PC-3 (cell line): ENCODE measurements at regions not wholly inside any gene's neighbourhood (a gene's known extent, or its start where the extent isn't known, plus 50 kb on each side); places are given as distances from the start of the nearest gene placed in this dataset.

Source experiments
- ATAC-seq: fragments of 200-7000 bp; cut with Tn5 transposase; 2 replicates; pipeline ENCODE4 v1.9.1; 2020; ENCODE audit warnings: mild to moderate bottlenecking, moderate library complexity
- BruUV-seq: library from RNA; stranded (reverse); fragments of 400-500 nt; replicated peaks from 2 replicates; lab custom pipeline; 2021; lab: Mats Ljungman, UMichigan
- CTCF ChIA-PET: fragments of 300-600 bp; sonication (Branson Sonifier 250); formaldehyde crosslinking; loops from one replicate; lab custom pipeline; 2022; ENCODE audit warnings: antibody characterized with exemption; lab: Charles Lee
- POLR2A ChIA-PET: fragments of 300-600 bp; sonication (Branson Sonifier 250); formaldehyde crosslinking; loops from one replicate; lab custom pipeline; 2022; ENCODE audit warnings: antibody characterized with exemption; ENCODE audit not compliant: unreplicated experiment; lab: Charles Lee
- DNase-seq: peaks from one replicate; pipeline ENCODE4 v3.0.0-alpha.2; 2015
- H2AFZ ChIP-seq: fragments of 300-600 bp; sonication (generic); 2 replicates; pipeline ENCODE4 v1.6.0; 2016; ENCODE audit warnings: antibody characterized with exemption, low read length
- H3F3A ChIP-seq: fragments of 300-600 bp; sonication (generic); one replicate; pipeline ENCODE4 v1.6.0; 2017; ENCODE audit warnings: antibody characterized with exemption, low read length, control low read depth, mild to moderate bottlenecking; ENCODE audit not compliant: unreplicated experiment
- H3K27ac ChIP-seq: fragments of 300-600 bp; sonication (generic); 2 replicates; pipeline ENCODE4 v1.5.1; 2016; ENCODE audit warnings: mild to moderate bottlenecking, low read length
- H3K27me3 ChIP-seq: fragments of 300-600 bp; sonication (generic); 2 replicates; pipeline ENCODE4 v1.6.1; 2016; ENCODE audit warnings: low read length, mixed read lengths
- H3K36me3 ChIP-seq: fragments of 300-600 bp; sonication (generic); 2 replicates; pipeline ENCODE4 v1.6.1; 2016; ENCODE audit warnings: low read depth, mixed run types, low read length, mixed read lengths
- H3K4me1 ChIP-seq: fragments of 300-600 bp; sonication (generic); 2 replicates; pipeline ENCODE4 v1.5.1; 2016; ENCODE audit warnings: low read length; ENCODE audit not compliant: insufficient read depth
- H3K4me2 ChIP-seq: fragments of 300-600 bp; sonication (generic); 2 replicates; pipeline ENCODE4 v1.6.0; 2016; ENCODE audit warnings: low read length
- H3K4me3 ChIP-seq: fragments of 300-600 bp; sonication (generic); 2 replicates; pipeline ENCODE4 v1.5.1; 2016; ENCODE audit warnings: mild to moderate bottlenecking, low read length, mixed read lengths
- H3K79me2 ChIP-seq: fragments of 300-600 bp; sonication (generic); 2 replicates; pipeline ENCODE4 v1.6.1; 2017; ENCODE audit warnings: low read length, mixed read lengths
- H3K9ac ChIP-seq: fragments of 300-600 bp; sonication (generic); 2 replicates; pipeline ENCODE4 v1.6.0; 2016; ENCODE audit warnings: mild to moderate bottlenecking, low read length
- H3K9me2 ChIP-seq: fragments of 300-600 bp; sonication (generic); replicated peaks from 2 replicates; pipeline ENCODE4 v1.6.1; 2016; ENCODE audit warnings: mixed run types, low read length, mixed read lengths
- H3K9me3 ChIP-seq: fragments of 300-600 bp; sonication (generic); 2 replicates; pipeline ENCODE4 v1.6.1; 2016; ENCODE audit warnings: low read length, mixed read lengths
- H4K20me1 ChIP-seq: fragments of 300-600 bp; sonication (generic); 2 replicates; pipeline ENCODE4 v1.6.1; 2016; ENCODE audit warnings: low read length, mixed read lengths
- EZH2 ChIP-seq: fragments of 300-600 bp; sonication (generic); IDR thresholded peaks from one replicate; pipeline ENCODE4 v1.6.1; 2017; ENCODE audit warnings: antibody characterized with exemption, mild to moderate bottlenecking, low read length; ENCODE audit not compliant: unreplicated experiment
- EZH2phosphoT487 ChIP-seq: fragments of 300-600 bp; sonication (generic); IDR thresholded peaks from 2 replicates; pipeline ENCODE4 v1.6.1; 2018; ENCODE audit warnings: mild to moderate bottlenecking, antibody characterized with exemption, low read length, borderline replicate concordance
- intact Hi-C: fragments of 100-400 bp; cut with micrococcal nuclease; formaldehyde crosslinking; loops from 2 replicates; pipeline ENCODE4 v1.9.0; 2023
- TF ChIP-seq, protein P1 (sequence below): fragments of 300-600 bp; sonication (generic); conservative IDR thresholded peaks from 2 replicates; pipeline ENCODE4 v1.5.1; 2017; ENCODE audit warnings: antibody characterized with exemption, low read depth, mild to moderate bottlenecking, low read length

DNA sequence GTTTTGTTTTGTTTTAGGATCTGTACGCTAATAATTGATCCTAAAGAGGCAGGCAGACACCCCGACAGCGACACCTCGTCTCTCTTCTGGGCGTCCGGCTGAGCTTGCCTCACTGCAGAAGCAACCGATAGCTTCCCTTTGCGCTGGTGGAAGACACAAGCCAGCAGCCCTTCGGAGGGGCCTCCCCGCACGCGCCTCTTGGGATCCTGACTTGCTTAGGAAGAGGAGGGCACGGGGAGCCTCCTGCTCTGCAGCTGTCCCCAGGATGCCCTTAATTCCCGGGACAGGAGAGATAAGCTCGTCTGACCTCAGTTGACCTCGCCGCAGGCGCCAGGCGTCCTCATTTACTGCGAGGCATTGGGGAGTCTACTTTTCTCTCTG is 94.0 kb downstream of the CD83 start:
- Histone ChIP-seq H2AFZ (peak overlapping the region; percentile 92), H3K36me3 (no peaks in the 10 kb centered on the region), H3K9ac (peak overlapping the region; percentile 75), H3K4me3 (peak overlapping the region; percentile 73), H4K20me1 (no peaks in the 10 kb centered on the region), H3K9me3 (no peaks in the 10 kb centered on the region), H3K79me2 (no peaks in the 10 kb centered on the region), H3K9me2 (no peaks in the 10 kb centered on the region), H3K4me1 (peaks cover 20% of the 10 kb centered on the region), H3F3A (no peaks in the 10 kb centered on the region), H3K27ac (peak overlapping the region; percentile 61), H3K4me2 (peak overlapping the region; percentile 94), H3K27me3 (no peaks in the 10 kb centered on the region)
- intact Hi-C loops = loop anchor here (1.0 to 10.0 kb wide), 7 partner anchors 59 to 1033 kb away; no protein-coding TSS in a partner anchor
- ChIA-PET POLR2A (interaction anchor here (0.5 kb wide), 1 partner anchor 874 kb away, joined by 3 read pairs; no protein-coding TSS in a partner anchor), CTCF (interaction anchor here (0.6 kb wide), 4 partner anchors 209 to 1395 kb away, joined by 3 to 4 read pairs (median 4); no protein-coding TSS in a partner anchor)
- BruUV-seq = TSS peak; percentile 83
- ATAC-seq (peak; percentile 27), DNase-seq (peak; percentile 9)
- TF ChIP-seq, protein P1, sequence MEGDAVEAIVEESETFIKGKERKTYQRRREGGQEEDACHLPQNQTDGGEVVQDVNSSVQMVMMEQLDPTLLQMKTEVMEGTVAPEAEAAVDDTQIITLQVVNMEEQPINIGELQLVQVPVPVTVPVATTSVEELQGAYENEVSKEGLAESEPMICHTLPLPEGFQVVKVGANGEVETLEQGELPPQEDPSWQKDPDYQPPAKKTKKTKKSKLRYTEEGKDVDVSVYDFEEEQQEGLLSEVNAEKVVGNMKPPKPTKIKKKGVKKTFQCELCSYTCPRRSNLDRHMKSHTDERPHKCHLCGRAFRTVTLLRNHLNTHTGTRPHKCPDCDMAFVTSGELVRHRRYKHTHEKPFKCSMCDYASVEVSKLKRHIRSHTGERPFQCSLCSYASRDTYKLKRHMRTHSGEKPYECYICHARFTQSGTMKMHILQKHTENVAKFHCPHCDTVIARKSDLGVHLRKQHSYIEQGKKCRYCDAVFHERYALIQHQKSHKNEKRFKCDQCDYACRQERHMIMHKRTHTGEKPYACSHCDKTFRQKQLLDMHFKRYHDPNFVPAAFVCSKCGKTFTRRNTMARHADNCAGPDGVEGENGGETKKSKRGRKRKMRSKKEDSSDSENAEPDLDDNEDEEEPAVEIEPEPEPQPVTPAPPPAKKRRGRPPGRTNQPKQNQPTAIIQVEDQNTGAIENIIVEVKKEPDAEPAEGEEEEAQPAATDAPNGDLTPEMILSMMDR = peak; percentile 22; the same call in 1 of the 2 replicates
- TF ChIP-seq EZH2phosphoT487 = no peak

DNA sequence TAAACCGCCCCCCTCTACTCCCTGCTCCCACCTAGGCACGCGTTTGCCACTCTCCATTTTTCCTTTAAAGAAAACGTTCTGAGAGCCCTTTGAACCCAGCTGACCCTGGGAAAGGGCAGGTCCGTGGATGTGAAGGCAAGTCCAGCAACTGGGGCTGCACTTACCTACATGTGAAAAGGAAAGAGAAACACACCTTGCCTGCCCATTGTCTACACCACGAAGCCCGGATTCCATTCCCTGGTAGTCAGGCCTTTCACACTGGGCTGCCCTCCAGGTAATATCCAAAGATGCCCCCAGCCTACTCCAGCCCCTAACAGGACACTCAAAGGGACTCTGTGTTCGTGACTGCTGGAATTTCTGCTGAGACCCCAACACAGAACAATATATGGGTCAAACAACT is 94.4 kb downstream of the CD83 start:
- TF ChIP-seq EZH2phosphoT487 (no peak), EZH2 (no peak)
- TF ChIP-seq, protein P1 = no peak
- Histone ChIP-seq H3K79me2 (no peaks in the 10 kb centered on the region), H3K4me2 (peak overlapping the region; percentile 94), H3F3A (no peaks in the 10 kb centered on the region), H3K9ac (peak overlapping the region; percentile 75), H2AFZ (no peak overlapping the region), H3K9me3 (no peaks in the 10 kb centered on the region), H3K27me3 (no peaks in the 10 kb centered on the region), H4K20me1 (no peaks in the 10 kb centered on the region), H3K9me2 (no peaks in the 10 kb centered on the region), H3K27ac (peak overlapping the region; percentile 61), H3K4me3 (no peak overlapping the region), H3K4me1 (peaks cover 20% of the 10 kb centered on the region), H3K36me3 (no peaks in the 10 kb centered on the region)
- CTCF ChIA-PET = interaction anchor here (0.6 kb wide), 2 partner anchors 487 to 1394 kb away, joined by 3 to 4 read pairs; no protein-coding TSS in a partner anchor
- BruUV-seq = no TSS peak
- intact Hi-C loops = loop anchor here (5.0 to 10.0 kb wide), 4 partner anchors 110 to 675 kb away; no protein-coding TSS in a partner anchor
- DNase-seq (peak; percentile 54), ATAC-seq (no peak)
- POLR2A ChIA-PET = interaction anchor here (0.5 kb wide), 1 partner anchor 874 kb away, joined by 3 read pairs; no protein-coding TSS in a partner anchor

DNA sequence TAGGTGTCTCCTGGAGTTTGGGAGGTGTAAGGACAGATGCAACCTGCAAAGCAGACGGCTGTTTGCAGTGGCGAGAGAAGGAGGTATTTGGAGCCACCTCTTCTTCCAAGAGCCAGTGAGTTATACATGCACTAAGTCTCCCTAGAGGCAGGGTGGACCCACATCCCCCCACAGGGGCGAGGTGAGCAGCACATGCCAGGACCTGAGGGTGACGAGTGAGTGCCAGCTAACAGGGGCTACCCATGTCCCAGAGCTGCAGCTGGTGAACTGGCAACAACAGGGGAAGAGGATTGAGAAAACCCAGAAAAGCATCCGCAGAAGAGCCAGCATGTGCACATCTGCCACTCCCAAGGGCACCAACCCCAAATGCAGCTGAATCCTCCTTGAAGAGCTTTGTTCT is 95.1 kb downstream of the CD83 start:
- Histone ChIP-seq H3K4me2 (no peak overlapping the region), H3K79me2 (no peaks in the 10 kb centered on the region), H3K4me1 (peaks cover 20% of the 10 kb centered on the region), H3K27ac (no peak overlapping the region), H3K9me2 (no peaks in the 10 kb centered on the region), H3K4me3 (no peak overlapping the region), H3K9ac (no peak overlapping the region), H2AFZ (no peak overlapping the region), H3K36me3 (no peaks in the 10 kb centered on the region), H3F3A (no peaks in the 10 kb centered on the region), H4K20me1 (no peaks in the 10 kb centered on the region), H3K27me3 (no peaks in the 10 kb centered on the region), H3K9me3 (no peaks in the 10 kb centered on the region)
- DNase-seq (no peak), ATAC-seq (no peak)
- POLR2A ChIA-PET = no interaction called here
- TF ChIP-seq EZH2phosphoT487 = no peak
- TF ChIP-seq EZH2 = no peak
- TF ChIP-seq, protein P1 = no peak
- no TSS peak for BruUV-seq
- CTCF ChIA-PET = no interaction called here
- intact Hi-C loops = loop anchor here (5.0 to 10.0 kb wide), 4 partner anchors 110 to 675 kb away; no protein-coding TSS in a partner anchor
